ENCODE measurements at regions not wholly inside any gene's neighbourhood (a gene's known extent, or its start where the extent isn't known, plus 50 kb on each side); places are given as distances from the start of the nearest gene placed in this dataset.

DNA sequence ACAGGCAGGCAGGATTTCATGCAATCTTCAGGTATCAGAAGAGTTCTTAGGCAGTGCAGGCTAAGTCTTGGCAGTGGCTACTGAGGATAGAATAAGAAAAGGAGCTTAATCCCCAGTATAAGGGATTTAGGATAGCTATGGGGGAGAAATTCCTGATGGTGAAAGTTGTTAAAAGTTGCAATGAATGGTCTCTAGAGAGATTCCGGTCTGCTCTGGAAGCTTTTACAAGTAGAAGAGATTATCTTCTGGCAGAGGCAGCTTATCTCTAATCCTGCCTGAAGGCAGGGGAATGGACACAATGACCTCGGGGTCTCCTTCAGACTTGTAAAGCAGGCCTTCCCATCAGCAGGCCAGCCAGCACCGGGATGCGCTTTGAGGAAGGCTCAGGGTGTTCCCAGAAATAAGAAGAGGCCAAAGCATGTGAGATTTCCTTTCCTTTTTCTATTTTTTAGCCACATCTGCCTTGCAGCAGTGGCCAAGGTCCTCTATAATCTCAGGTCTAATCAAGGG lies 253.9 kb upstream of the KLHL29 start:
- no peaks in the 10 kb centered on the region for H3K36me3 ChIP-seq (ENCODE audit: insufficient read depth, low read length)
- no peak overlapping the region for H3K27ac ChIP-seq
- TF ChIP-seq EZH2 (IDR thresholded peaks at IDR 0.05) = no peak
- TF ChIP-seq FOXP2 (optimal IDR thresholded peaks at IDR 0.05; ENCODE audit: control extremely low read depth, extremely low read length, insufficient read depth) = no peak
- TF ChIP-seq POLR2AphosphoS5 (IDR thresholded peaks at IDR 0.05; ENCODE audit: borderline replicate concordance, low read depth, low read length) = no peak
- H3K9ac ChIP-seq (ENCODE audit: insufficient read length) = no peak overlapping the region
- H3K9me3 ChIP-seq (ENCODE audit: low read depth, low read length) = no peaks in the 10 kb centered on the region
- H3K4me3 ChIP-seq = no peak overlapping the region
- no peak for DNase-seq (ENCODE audit: low read depth, low spot score)

DNA sequence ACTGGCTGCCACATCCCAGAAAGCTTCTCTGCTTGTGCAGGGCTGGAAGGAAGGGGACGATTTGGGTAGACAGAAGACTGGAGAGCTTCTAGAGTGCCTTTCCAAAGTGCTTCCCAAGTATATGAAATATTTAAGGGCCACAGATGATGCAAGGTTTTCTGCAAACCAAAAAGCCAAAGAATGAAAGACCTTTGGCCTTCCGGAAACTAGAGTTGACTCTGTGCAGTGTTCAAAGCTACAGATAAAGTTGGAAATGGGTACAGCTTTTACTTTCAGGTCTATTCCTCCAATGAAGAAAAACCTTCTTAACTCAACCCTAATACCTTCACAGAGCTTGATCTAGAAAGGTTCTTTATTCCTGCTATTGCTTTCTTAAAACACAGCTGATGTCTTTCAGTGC lies 253.0 kb upstream of the KLHL29 start:
- H3K27ac ChIP-seq = no peak overlapping the region
- H3K9ac ChIP-seq (ENCODE audit: insufficient read length) = no peak overlapping the region
- H3K4me3 ChIP-seq = no peak overlapping the region
- no peaks in the 10 kb centered on the region for H3K9me3 ChIP-seq (ENCODE audit: low read depth, low read length)
- DNase-seq (ENCODE audit: low read depth, low spot score) = no peak
- no peaks in the 10 kb centered on the region for H3K36me3 ChIP-seq (ENCODE audit: insufficient read depth, low read length)
- no peak for TF ChIP-seq EZH2 (IDR thresholded peaks at IDR 0.05)
- no peak for TF ChIP-seq POLR2AphosphoS5 (IDR thresholded peaks at IDR 0.05; ENCODE audit: borderline replicate concordance, low read depth, low read length)
- TF ChIP-seq FOXP2 (optimal IDR thresholded peaks at IDR 0.05; ENCODE audit: control extremely low read depth, extremely low read length, insufficient read depth) = no peak

DNA sequence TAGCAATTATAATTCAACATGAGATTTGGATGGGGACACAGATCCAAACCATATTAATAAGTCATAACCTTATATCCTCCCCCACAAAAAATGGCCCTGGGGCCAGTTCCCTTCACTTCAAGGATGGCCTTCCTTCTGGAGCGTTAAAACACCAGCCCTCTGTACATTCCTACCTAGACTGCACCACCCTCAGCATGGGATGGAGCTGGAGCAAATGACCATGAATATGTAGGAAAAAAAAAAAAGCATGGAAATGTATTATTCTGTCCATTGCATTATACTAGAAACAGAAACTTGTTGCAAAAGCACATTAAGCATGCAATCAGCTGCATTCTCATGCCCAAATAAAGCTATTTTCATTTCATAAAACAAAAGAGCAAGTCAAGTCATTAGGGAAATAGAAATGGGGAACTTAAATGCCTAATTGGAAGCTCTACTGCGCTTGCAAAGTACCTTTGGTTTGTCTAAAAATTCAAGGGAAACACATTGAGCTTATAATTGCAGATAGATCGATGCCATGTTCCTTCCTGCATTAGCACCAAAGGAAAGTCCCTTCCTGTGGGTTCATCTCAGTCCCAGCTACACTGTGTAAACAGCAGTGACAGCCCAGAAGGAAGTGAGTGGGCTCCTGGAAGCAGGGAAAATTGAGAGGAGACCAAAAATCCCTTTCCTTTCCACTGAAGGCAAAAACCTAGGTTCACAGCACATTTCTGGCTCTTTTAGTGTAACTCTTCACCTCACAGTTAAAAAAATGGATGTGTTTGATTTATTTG lies 252.0 kb upstream of the KLHL29 start:
- H3K27ac ChIP-seq = no peak overlapping the region
- TF ChIP-seq FOXP2 (optimal IDR thresholded peaks at IDR 0.05; ENCODE audit: control extremely low read depth, extremely low read length, insufficient read depth) (no peak), EZH2 (IDR thresholded peaks at IDR 0.05) (no peak), POLR2AphosphoS5 (IDR thresholded peaks at IDR 0.05; ENCODE audit: borderline replicate concordance, low read depth, low read length) (no peak)
- H3K9me3 ChIP-seq (ENCODE audit: low read depth, low read length) = no peaks in the 10 kb centered on the region
- DNase-seq (ENCODE audit: low read depth, low spot score) = no peak
- no peaks in the 10 kb centered on the region for H3K36me3 ChIP-seq (ENCODE audit: insufficient read depth, low read length)
- no peak overlapping the region for H3K9ac ChIP-seq (ENCODE audit: insufficient read length)
- no peak overlapping the region for H3K4me3 ChIP-seq

DNA sequence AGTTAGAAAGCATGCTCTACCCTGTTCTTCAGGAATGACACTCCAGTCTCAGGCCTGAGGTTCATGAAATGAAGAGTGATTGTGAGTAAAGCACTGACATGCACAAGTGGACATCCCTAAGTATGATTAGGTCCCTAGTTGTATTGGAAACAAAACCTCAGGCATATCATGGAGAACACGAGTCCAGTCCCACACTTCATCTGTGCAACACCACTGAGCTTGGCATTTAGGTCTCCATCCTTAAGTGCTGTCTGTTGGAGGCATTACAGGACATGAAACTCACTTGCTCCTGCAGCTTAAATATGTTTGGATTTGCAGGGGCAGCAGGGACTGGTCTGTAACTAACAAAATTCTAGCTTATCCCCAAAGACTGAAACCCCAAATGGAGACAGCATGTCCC lies 250.3 kb upstream of the KLHL29 start:
- no peak overlapping the region for H3K4me3 ChIP-seq
- no peaks in the 10 kb centered on the region for H3K36me3 ChIP-seq (ENCODE audit: insufficient read depth, low read length)
- no peak overlapping the region for H3K27ac ChIP-seq
- TF ChIP-seq EZH2 (IDR thresholded peaks at IDR 0.05) (no peak), POLR2AphosphoS5 (IDR thresholded peaks at IDR 0.05; ENCODE audit: borderline replicate concordance, low read depth, low read length) (no peak)
- DNase-seq (ENCODE audit: low read depth, low spot score) = no peak
- no peaks in the 10 kb centered on the region for H3K9me3 ChIP-seq (ENCODE audit: low read depth, low read length)
- H3K9ac ChIP-seq (ENCODE audit: insufficient read length) = no peak overlapping the region

GRCh38 chr2:23135481-23136100 lies 249.4 kb upstream of the KLHL29 start:
- H3K9ac ChIP-seq (ENCODE audit: insufficient read length) = no peak overlapping the region
- H3K9me3 ChIP-seq (ENCODE audit: low read depth, low read length) = no peaks in the 10 kb centered on the region
- H3K4me3 ChIP-seq = no peak overlapping the region
- no peak for TF ChIP-seq EZH2 (IDR thresholded peaks at IDR 0.05)
- TF ChIP-seq POLR2AphosphoS5 (IDR thresholded peaks at IDR 0.05; ENCODE audit: borderline replicate concordance, low read depth, low read length) = no peak
- TF ChIP-seq FOXP2 (optimal IDR thresholded peaks at IDR 0.05; ENCODE audit: control extremely low read depth, extremely low read length, insufficient read depth) = no peak
- no peak overlapping the region for H3K27ac ChIP-seq
- H3K36me3 ChIP-seq (ENCODE audit: insufficient read depth, low read length) = no peaks in the 10 kb centered on the region
- DNase-seq (ENCODE audit: low read depth, low spot score) = no peak

DNA sequence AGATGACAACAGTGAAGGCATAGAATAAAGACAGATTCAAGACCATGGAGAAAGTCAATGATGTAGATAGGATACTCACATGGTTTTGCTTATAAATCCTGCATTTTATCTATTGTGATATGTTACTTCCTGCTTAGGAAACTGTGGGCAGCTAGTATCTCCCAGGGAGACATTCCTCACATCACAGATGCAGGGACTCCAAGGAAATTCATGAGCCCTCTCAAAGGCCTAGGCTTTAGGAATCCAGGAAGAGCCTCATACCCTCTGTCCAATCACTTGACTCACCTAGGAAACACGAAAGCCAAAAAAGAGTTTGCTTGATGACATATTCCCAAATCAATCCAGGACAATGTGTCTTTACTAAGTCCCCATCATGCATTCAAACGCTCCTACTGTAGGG lies 247.8 kb upstream of the KLHL29 start:
- Histone ChIP-seq H3K27ac (no peak overlapping the region), H3K9me3 (ENCODE audit: low read depth, low read length) (no peaks in the 10 kb centered on the region), H3K4me3 (no peak overlapping the region), H3K9ac (ENCODE audit: insufficient read length) (no peak overlapping the region), H3K36me3 (ENCODE audit: insufficient read depth, low read length) (no peaks in the 10 kb centered on the region)
- no peak for TF ChIP-seq EZH2 (IDR thresholded peaks at IDR 0.05)
- TF ChIP-seq FOXP2 (optimal IDR thresholded peaks at IDR 0.05; ENCODE audit: control extremely low read depth, extremely low read length, insufficient read depth) = no peak
- TF ChIP-seq POLR2AphosphoS5 (IDR thresholded peaks at IDR 0.05; ENCODE audit: borderline replicate concordance, low read depth, low read length) = no peak
- no peak for DNase-seq (ENCODE audit: low read depth, low spot score)

GRCh38 chr2:23138701-23139100 lies 246.3 kb upstream of the KLHL29 start:
- no peak for TF ChIP-seq POLR2AphosphoS5 (IDR thresholded peaks at IDR 0.05; ENCODE audit: borderline replicate concordance, low read depth, low read length)
- no peak for TF ChIP-seq EZH2 (IDR thresholded peaks at IDR 0.05)
- no peak for TF ChIP-seq FOXP2 (optimal IDR thresholded peaks at IDR 0.05; ENCODE audit: control extremely low read depth, extremely low read length, insufficient read depth)
- Histone ChIP-seq H3K27ac (no peak overlapping the region), H3K9ac (ENCODE audit: insufficient read length) (no peak overlapping the region), H3K4me3 (no peak overlapping the region), H3K9me3 (ENCODE audit: low read depth, low read length) (no peaks in the 10 kb centered on the region), H3K36me3 (ENCODE audit: insufficient read depth, low read length) (no peaks in the 10 kb centered on the region)
- DNase-seq (ENCODE audit: low read depth, low spot score) = no peak

- Histone ChIP-seq H3K4me3 (no peak overlapping the region), H3K36me3 (ENCODE audit: insufficient read depth, low read length) (no peaks in the 10 kb centered on the region), H3K27ac (no peak overlapping the region), H3K9ac (ENCODE audit: insufficient read length) (no peak overlapping the region), H3K9me3 (ENCODE audit: low read depth, low read length) (no peaks in the 10 kb centered on the region)
- no peak for DNase-seq (ENCODE audit: low read depth, low spot score)
- TF ChIP-seq FOXP2 (optimal IDR thresholded peaks at IDR 0.05; ENCODE audit: control extremely low read depth, extremely low read length, insufficient read depth) (no peak), EZH2 (IDR thresholded peaks at IDR 0.05) (no peak), POLR2AphosphoS5 (IDR thresholded peaks at IDR 0.05; ENCODE audit: borderline replicate concordance, low read depth, low read length) (no peak)
Measured at GRCh38 chr2:23145460-23145859, 239.5 kb upstream of the KLHL29 start.

All from SK-N-MC (cell line).